Ishikawa (cell line): ENCODE measurements at regions not wholly inside any gene's neighbourhood (a gene's known extent, or its start where the extent isn't known, plus 50 kb on each side); places are given as distances from the start of the nearest gene placed in this dataset.

Source experiments
- CEBPB ChIP-seq: IDR thresholded peaks from 2 replicates; pipeline ENCODE4 v1.6.1; 2012
- CREB1 ChIP-seq: IDR thresholded peaks from 2 replicates; pipeline ENCODE4 v1.6.1; 2012; ENCODE audit warnings: low read depth
- EGR1 ChIP-seq: IDR thresholded peaks from 2 replicates; pipeline ENCODE4 v1.6.1; 2012
- EP300 ChIP-seq: IDR thresholded peaks from 2 replicates; pipeline ENCODE4 v1.6.1; 2012; ENCODE audit warnings: borderline replicate concordance
- FOXM1 ChIP-seq: IDR thresholded peaks from 2 replicates; pipeline ENCODE4 v1.6.1; 2012; ENCODE audit warnings: low read depth, borderline replicate concordance
- MAX ChIP-seq: IDR thresholded peaks from 2 replicates; pipeline ENCODE4 v1.6.1; 2012
- NFIC ChIP-seq: IDR thresholded peaks from 2 replicates; pipeline ENCODE4 v1.6.1; 2012
- RAD21 ChIP-seq: IDR thresholded peaks from 2 replicates; pipeline ENCODE4 v1.6.1; 2012; ENCODE audit warnings: low read depth
- TAF1 ChIP-seq: IDR thresholded peaks from 2 replicates; pipeline ENCODE4 v1.6.1; 2012; ENCODE audit warnings: low read depth, mild to moderate bottlenecking
- TCF12 ChIP-seq: IDR thresholded peaks from 2 replicates; pipeline ENCODE4 v1.6.1; 2012; ENCODE audit warnings: low read depth
- TEAD4 ChIP-seq: IDR thresholded peaks from 2 replicates; pipeline ENCODE4 v1.6.1; 2012
- YY1 ChIP-seq: IDR thresholded peaks from 2 replicates; pipeline ENCODE4 v1.6.1; 2012; ENCODE audit warnings: low read depth
- ZBTB7A ChIP-seq: IDR thresholded peaks from 2 replicates; pipeline ENCODE4 v1.6.1; 2012; ENCODE audit warnings: low read depth
- TF ChIP-seq, protein P1 (sequence below): IDR thresholded peaks from 2 replicates; pipeline ENCODE4 v1.6.1; 2012
- TF ChIP-seq, protein P2 (sequence below): IDR thresholded peaks from 2 replicates; pipeline ENCODE4 v1.6.1; 2012; ENCODE audit warnings: low read depth, mild to moderate bottlenecking

- TF ChIP-seq EP300, result no peak
- no peak for TF ChIP-seq TAF1
- no peak for TF ChIP-seq CREB1
- TF ChIP-seq, protein P1, sequence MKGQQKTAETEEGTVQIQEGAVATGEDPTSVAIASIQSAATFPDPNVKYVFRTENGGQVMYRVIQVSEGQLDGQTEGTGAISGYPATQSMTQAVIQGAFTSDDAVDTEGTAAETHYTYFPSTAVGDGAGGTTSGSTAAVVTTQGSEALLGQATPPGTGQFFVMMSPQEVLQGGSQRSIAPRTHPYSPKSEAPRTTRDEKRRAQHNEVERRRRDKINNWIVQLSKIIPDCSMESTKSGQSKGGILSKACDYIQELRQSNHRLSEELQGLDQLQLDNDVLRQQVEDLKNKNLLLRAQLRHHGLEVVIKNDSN, result no peak
- TF ChIP-seq TCF12, result no peak
These were observed 278.5 kb downstream of the FBXO15 start for GRCh38 chr18:73869182-73869581.

DNA sequence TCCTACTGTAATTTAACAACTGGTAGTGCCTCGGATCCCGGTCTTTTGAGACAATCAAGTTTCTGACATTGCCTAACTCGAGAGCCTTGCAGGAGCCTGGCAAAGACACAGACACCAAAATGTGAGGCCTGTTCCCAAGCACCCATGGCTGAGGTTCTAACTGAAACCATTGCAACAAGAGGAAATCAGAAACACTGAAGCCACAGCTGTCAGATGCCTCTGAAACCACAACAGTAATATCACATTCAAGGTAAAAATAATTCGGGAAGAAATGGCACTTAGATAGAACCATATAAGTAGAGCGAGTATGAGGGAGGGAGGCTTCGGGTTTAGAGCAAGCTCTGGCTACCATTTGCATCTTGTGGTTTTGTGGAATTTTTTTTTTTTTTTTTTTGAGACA lies 285.9 kb downstream of the FBXO15 start:
- TF ChIP-seq FOXM1, result no peak
- no peak for TF ChIP-seq CEBPB

DNA sequence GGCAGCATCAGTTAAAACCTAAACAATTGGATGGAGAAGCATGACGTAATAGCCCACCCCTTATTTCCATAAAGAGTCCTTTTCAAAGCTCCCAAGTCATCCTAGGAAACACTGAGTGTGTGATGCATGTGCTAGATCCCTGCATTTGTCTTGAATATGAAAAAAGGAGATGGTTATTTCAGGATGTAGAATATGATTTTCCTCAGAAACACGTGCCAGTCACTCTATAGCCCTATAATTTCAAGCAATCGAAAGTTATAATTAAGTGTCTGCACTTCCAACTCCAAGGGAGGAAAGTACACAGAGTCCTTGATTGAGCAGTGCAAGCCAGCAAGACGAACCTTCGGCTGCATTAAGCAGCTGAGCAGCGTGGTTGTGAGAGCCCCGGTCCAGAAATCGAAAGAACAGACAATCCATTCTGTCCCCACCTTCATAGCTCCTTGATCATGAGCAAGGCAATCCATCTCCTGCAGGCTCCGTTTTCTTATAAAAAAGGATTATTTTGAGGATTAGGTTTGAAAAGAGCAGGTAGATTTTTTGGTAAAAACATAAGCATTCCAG lies 287.7 kb downstream of the FBXO15 start:
- TF ChIP-seq ZBTB7A (no peak), YY1 (no peak), NFIC (no peak), TCF12 (no peak), EP300 (no peak), TAF1 (no peak), EGR1 (no peak), MAX (no peak), FOXM1 (no peak), TEAD4 (no peak), CEBPB (no peak), RAD21 (no peak)
- TF ChIP-seq, protein P2, sequence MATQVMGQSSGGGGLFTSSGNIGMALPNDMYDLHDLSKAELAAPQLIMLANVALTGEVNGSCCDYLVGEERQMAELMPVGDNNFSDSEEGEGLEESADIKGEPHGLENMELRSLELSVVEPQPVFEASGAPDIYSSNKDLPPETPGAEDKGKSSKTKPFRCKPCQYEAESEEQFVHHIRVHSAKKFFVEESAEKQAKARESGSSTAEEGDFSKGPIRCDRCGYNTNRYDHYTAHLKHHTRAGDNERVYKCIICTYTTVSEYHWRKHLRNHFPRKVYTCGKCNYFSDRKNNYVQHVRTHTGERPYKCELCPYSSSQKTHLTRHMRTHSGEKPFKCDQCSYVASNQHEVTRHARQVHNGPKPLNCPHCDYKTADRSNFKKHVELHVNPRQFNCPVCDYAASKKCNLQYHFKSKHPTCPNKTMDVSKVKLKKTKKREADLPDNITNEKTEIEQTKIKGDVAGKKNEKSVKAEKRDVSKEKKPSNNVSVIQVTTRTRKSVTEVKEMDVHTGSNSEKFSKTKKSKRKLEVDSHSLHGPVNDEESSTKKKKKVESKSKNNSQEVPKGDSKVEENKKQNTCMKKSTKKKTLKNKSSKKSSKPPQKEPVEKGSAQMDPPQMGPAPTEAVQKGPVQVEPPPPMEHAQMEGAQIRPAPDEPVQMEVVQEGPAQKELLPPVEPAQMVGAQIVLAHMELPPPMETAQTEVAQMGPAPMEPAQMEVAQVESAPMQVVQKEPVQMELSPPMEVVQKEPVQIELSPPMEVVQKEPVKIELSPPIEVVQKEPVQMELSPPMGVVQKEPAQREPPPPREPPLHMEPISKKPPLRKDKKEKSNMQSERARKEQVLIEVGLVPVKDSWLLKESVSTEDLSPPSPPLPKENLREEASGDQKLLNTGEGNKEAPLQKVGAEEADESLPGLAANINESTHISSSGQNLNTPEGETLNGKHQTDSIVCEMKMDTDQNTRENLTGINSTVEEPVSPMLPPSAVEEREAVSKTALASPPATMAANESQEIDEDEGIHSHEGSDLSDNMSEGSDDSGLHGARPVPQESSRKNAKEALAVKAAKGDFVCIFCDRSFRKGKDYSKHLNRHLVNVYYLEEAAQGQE, result no peak
- TF ChIP-seq, protein P1, result no peak

- TF ChIP-seq EGR1 (no peak), TCF12 (no peak), ZBTB7A (no peak), TAF1 (no peak), CEBPB (no peak), FOXM1 (no peak), CREB1 (no peak), NFIC (no peak), MAX (no peak), EP300 (no peak)
- TF ChIP-seq, protein P2, result no peak
These were observed 294.7 kb downstream of the FBXO15 start for GRCh38 chr18:73852789-73853549.

- TF ChIP-seq CEBPB (no peak), RAD21 (no peak), YY1 (no peak), TEAD4 (no peak), FOXM1 (no peak), CREB1 (no peak), TAF1 (no peak), NFIC (no peak), EP300 (no peak), ZBTB7A (no peak), EGR1 (no peak), MAX (no peak), TCF12 (no peak)
- TF ChIP-seq, protein P2, result no peak
- TF ChIP-seq, protein P1, result no peak
These were observed 296.9 kb downstream of the FBXO15 start for GRCh38 chr18:73850782-73851181.
